Suprapubic skin (tissue), 3 donors: ENCODE measurements at regions not wholly inside any gene's neighbourhood (a gene's known extent, or its start where the extent isn't known, plus 50 kb on each side); places are given as distances from the start of the nearest gene placed in this dataset.

Source experiments
- POLR2A ChIP-seq, 2 donors: fragments of 450-650 bp; IDR thresholded peaks; one replicate each; pipeline ENCODE4 v1.6.1; 2017; ENCODE audit warnings: antibody characterized with exemption in 2 of 2, mild to moderate bottlenecking in 2 of 2, moderate library complexity in 2 of 2
- TF ChIP-seq, protein P1 (sequence below), 2 donors: fragments of 200-600 bp in 1 of 2; fragments of 450-650 bp in 1 of 2; sonication (generic) in 1 of 2; IDR thresholded peaks; one replicate each; pipeline ENCODE4 v1.5.1; 2016 to 2019; ENCODE audit warnings: antibody characterized with exemption in 2 of 2, mild to moderate bottlenecking in 1 of 2, moderate library complexity in 1 of 2

DNA sequence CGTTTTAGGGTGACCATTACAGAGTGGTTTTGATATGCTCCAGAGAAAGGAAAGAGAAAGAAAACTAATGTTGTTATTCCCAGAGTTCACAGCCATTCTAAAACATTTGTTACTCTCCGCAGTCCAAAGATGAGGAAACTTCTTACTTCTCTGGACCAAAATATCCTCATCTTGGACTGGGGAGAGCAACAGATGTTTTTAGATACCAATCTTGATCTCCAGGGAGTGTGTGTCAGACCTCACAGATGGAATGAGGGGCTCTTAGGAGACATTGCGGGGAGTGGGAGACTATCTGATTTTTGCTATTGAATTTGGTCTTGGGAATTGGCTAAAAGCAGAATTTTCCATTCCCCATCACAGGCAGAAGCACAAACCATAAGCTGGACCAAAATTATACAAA, 110.8 kb downstream of the TNFAIP3 start:
- no peak for TF ChIP-seq POLR2A (IDR thresholded peaks at IDR 0.05)
- TF ChIP-seq, protein P1, sequence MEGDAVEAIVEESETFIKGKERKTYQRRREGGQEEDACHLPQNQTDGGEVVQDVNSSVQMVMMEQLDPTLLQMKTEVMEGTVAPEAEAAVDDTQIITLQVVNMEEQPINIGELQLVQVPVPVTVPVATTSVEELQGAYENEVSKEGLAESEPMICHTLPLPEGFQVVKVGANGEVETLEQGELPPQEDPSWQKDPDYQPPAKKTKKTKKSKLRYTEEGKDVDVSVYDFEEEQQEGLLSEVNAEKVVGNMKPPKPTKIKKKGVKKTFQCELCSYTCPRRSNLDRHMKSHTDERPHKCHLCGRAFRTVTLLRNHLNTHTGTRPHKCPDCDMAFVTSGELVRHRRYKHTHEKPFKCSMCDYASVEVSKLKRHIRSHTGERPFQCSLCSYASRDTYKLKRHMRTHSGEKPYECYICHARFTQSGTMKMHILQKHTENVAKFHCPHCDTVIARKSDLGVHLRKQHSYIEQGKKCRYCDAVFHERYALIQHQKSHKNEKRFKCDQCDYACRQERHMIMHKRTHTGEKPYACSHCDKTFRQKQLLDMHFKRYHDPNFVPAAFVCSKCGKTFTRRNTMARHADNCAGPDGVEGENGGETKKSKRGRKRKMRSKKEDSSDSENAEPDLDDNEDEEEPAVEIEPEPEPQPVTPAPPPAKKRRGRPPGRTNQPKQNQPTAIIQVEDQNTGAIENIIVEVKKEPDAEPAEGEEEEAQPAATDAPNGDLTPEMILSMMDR (IDR thresholded peaks at IDR 0.05): no peak
